ENCODE measurements at regions not wholly inside any gene's neighbourhood (a gene's known extent, or its start where the extent isn't known, plus 50 kb on each side); places are given as distances from the start of the nearest gene placed in this dataset.
A peak's percentile ranks its signal among the peaks of the same experiment; 100 is the strongest.
"Not testable (repeated sequence)": the region's sequence is repeated elsewhere in the genome, so short reads cannot be mapped to it uniquely, and the experiment has no call there.

GRCh38 chr17:33989361-33990148, 265.5 kb upstream of the CCL2 start:
- no peak for DNase-seq

- DNase-seq: no peak
These were observed 264.0 kb upstream of the CCL2 start for GRCh38 chr17:33990943-33991706.

- DNase-seq: no peak
These were observed 263.0 kb upstream of the CCL2 start for GRCh38 chr17:33992113-33992512.

- no peak for DNase-seq
These were observed 254.4 kb upstream of the CCL2 start for GRCh38 chr17:34000639-34001038.

- no peak for DNase-seq
These were observed 253.8 kb upstream of the CCL2 start for GRCh38 chr17:34001246-34001645.

- peak; percentile 69 for DNase-seq
These were observed 249.0 kb upstream of the CCL2 start for GRCh38 chr17:34006126-34006525.

- no peak for DNase-seq
These were observed 247.0 kb upstream of the CCL2 start for GRCh38 chr17:34008125-34008524.

GRCh38 chr17:34009912-34010311, 245.2 kb upstream of the CCL2 start:
- no peak for DNase-seq

GRCh38 chr17:34010534-34010933, 244.6 kb upstream of the CCL2 start:
- no peak for DNase-seq

GRCh38 chr17:34011599-34011998, 243.5 kb upstream of the CCL2 start:
- DNase-seq: peak; percentile 56

- DNase-seq: no peak
These were observed 242.2 kb upstream of the CCL2 start for GRCh38 chr17:34012709-34013375.

GRCh38 chr17:34015253-34015652, 239.8 kb upstream of the CCL2 start:
- DNase-seq: no peak

- no peak for DNase-seq
These were observed 230.7 kb upstream of the CCL2 start for GRCh38 chr17:34024386-34024785.

GRCh38 chr17:34024806-34025551, 230.1 kb upstream of the CCL2 start:
- DNase-seq: no peak

- not testable (repeated sequence) for DNase-seq
These were observed 224.5 kb upstream of the CCL2 start for GRCh38 chr17:34030601-34031000.

- not testable (repeated sequence) for DNase-seq
These were observed 222.8 kb upstream of the CCL2 start for GRCh38 chr17:34032305-34032704.

GRCh38 chr17:34038786-34039185, 216.3 kb upstream of the CCL2 start:
- DNase-seq: not testable (repeated sequence)

- not testable (repeated sequence) for DNase-seq
These were observed 215.9 kb upstream of the CCL2 start for GRCh38 chr17:34039213-34039612.

GRCh38 chr17:34039759-34040555, 215.1 kb upstream of the CCL2 start:
- not testable (repeated sequence) for DNase-seq

GRCh38 chr17:34045990-34046389, 209.1 kb upstream of the CCL2 start:
- DNase-seq: no peak

- no peak for DNase-seq
These were observed 204.0 kb upstream of the CCL2 start for GRCh38 chr17:34051046-34051445.

- no peak for DNase-seq
These were observed 200.6 kb upstream of the CCL2 start for GRCh38 chr17:34054495-34054894.

Measured in DMS79 (cell line).